PFSK-1 (cell line): ENCODE measurements at regions not wholly inside any gene's neighbourhood (a gene's known extent, or its start where the extent isn't known, plus 50 kb on each side); places are given as distances from the start of the nearest gene placed in this dataset.

Experiments
- FOXP2 ChIP-seq: optimal IDR thresholded peaks from 2 replicates; pipeline ENCODE3; 2011; ENCODE audit warnings: borderline replicate concordance, control low read depth, inconsistent platforms; ENCODE audit not compliant: insufficient read depth; ENCODE audit errors: extremely low read length, extremely low read depth
- POLR2AphosphoS5 ChIP-seq: IDR thresholded peaks from 2 replicates; pipeline ENCODE4 v1.6.1; 2012; ENCODE audit warnings: low read depth, mild to moderate bottlenecking, control low read depth, low read length, moderate library complexity
- SIN3A ChIP-seq: IDR thresholded peaks from 2 replicates; pipeline ENCODE4 v1.6.1; 2012; ENCODE audit warnings: mild to moderate bottlenecking, low read length, moderate library complexity, borderline replicate concordance; ENCODE audit not compliant: insufficient read depth
- TAF1 ChIP-seq: IDR thresholded peaks from 2 replicates; pipeline ENCODE4 v1.6.1; 2012; ENCODE audit warnings: low read length, control low read depth, borderline replicate concordance; ENCODE audit not compliant: insufficient read depth
- TF ChIP-seq, protein P1 (sequence below), 2 experiments: IDR thresholded peaks; 2 replicates each; pipeline versions ENCODE4 v1.6.1 to v1.8.0; 2011 to 2012; ENCODE audit warnings: low read depth in 2 of 2, low read length in 2 of 2, control low read depth in 1 of 2, inconsistent platforms in 1 of 2, mild to moderate bottlenecking in 1 of 2, moderate library complexity in 1 of 2; ENCODE audit not compliant: insufficient read depth in 1 of 2

DNA sequence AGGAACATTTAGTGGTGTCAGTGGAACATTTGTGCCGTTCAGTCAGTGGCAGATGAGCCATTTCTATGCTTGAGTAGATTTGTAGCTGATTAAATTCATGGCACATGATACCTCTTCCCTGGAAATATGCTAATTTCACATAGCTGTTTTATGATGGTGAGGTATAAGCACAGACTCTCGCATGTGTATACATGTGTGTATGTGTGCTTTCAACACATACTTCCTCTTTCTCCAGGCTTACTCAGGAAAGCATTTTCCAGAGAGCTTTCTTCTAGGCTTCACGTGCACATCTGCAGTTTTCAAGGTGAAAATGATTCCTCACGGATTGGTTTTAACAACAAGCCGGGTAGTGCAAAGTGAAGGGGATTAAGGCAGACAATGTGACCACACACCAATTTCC lies 396.5 kb downstream of the HDGFL1 start:
- no peak for TF ChIP-seq POLR2AphosphoS5
- no peak for TF ChIP-seq TAF1
- TF ChIP-seq, protein P1, sequence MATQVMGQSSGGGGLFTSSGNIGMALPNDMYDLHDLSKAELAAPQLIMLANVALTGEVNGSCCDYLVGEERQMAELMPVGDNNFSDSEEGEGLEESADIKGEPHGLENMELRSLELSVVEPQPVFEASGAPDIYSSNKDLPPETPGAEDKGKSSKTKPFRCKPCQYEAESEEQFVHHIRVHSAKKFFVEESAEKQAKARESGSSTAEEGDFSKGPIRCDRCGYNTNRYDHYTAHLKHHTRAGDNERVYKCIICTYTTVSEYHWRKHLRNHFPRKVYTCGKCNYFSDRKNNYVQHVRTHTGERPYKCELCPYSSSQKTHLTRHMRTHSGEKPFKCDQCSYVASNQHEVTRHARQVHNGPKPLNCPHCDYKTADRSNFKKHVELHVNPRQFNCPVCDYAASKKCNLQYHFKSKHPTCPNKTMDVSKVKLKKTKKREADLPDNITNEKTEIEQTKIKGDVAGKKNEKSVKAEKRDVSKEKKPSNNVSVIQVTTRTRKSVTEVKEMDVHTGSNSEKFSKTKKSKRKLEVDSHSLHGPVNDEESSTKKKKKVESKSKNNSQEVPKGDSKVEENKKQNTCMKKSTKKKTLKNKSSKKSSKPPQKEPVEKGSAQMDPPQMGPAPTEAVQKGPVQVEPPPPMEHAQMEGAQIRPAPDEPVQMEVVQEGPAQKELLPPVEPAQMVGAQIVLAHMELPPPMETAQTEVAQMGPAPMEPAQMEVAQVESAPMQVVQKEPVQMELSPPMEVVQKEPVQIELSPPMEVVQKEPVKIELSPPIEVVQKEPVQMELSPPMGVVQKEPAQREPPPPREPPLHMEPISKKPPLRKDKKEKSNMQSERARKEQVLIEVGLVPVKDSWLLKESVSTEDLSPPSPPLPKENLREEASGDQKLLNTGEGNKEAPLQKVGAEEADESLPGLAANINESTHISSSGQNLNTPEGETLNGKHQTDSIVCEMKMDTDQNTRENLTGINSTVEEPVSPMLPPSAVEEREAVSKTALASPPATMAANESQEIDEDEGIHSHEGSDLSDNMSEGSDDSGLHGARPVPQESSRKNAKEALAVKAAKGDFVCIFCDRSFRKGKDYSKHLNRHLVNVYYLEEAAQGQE (IDR thresholded peaks at IDR 0.05; ENCODE audit: insufficient read depth in 1 of 2, low read depth in 2 of 2, low read length in 2 of 2): no peak
- TF ChIP-seq FOXP2: no peak

DNA sequence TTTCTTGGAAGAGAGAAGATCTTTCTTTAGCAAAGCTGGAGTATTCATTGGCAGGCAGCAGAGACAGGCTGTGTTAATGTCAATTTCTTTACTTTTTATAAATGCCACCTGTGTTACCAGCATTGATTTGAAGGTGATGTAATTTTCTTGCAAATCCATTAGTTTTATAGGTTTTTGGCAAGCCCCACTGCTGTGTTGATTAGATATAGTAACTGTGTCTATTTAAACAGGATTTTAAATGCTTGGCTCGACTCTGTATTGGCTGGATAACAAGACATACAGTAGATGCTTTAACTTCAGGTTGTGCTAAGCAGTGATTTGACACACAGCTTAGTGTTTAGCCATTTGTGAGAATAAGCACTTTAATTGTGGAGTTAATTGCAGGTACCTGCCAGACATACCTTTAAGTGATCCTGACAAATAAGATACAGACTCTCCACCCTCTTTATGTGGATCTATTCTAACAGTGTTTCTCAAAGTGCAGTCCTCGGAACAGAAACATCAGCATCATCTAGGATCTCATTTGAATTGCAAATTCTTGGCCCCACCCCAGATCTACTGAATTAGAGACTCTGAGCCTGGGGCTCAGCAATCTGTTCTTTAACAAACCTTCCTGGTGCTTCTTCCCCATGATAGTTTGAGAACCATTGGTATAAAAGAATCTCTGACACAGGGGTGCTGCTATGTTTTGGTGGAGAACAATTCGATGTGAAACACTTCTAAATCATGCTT lies 397.5 kb downstream of the HDGFL1 start:
- no peak for TF ChIP-seq POLR2AphosphoS5
- no peak for TF ChIP-seq SIN3A
- TF ChIP-seq FOXP2: no peak
- TF ChIP-seq TAF1: no peak
- TF ChIP-seq, protein P1 (IDR thresholded peaks at IDR 0.05; ENCODE audit: insufficient read depth in 1 of 2, low read depth in 2 of 2, low read length in 2 of 2): no peak

DNA sequence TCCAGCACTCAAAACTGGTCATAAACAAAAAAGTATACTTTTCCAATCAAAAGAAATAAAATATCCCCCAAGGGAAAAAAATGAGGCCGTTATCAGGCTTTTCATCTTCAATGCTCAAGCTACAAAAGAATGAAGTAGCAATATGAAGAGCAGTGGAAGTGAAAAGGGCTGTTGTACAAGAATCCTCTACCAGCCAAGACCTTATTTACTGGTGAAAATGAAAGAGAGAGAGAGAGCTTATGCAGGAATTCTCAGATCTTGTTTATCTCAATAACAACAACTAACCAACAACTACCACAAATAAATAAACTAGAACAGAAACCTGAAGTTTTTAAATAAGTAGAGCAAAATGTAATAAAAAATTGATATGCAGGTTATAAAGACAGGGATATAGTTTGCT lies 400.6 kb downstream of the HDGFL1 start:
- no peak for TF ChIP-seq POLR2AphosphoS5
- TF ChIP-seq, protein P1 (IDR thresholded peaks at IDR 0.05; ENCODE audit: insufficient read depth in 1 of 2, low read depth in 2 of 2, low read length in 2 of 2): no peak

DNA sequence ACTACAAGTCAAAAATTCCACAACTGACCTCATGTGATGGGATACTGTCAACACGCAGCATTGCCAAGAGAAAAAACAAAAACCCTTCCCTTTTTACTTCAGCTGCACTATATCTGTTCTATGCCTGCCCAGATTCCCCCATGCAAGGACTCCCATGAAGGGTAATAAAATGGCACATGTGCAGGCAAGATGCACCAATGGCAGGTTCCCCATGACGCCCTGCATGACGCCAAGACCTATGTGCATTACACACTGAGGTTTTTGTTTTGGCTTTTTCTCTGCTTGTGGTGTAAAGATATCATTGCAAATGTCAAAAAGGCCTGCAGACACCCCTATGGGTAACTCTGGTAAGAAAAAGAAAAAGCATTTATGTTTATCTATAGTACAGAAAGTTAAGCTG lies 403.4 kb downstream of the HDGFL1 start:
- no peak for TF ChIP-seq SIN3A
- TF ChIP-seq, protein P1 (IDR thresholded peaks at IDR 0.05; ENCODE audit: insufficient read depth in 1 of 2, low read depth in 2 of 2, low read length in 2 of 2): no peak
- no peak for TF ChIP-seq TAF1
- no peak for TF ChIP-seq FOXP2
- TF ChIP-seq POLR2AphosphoS5: no peak

- no peak for TF ChIP-seq SIN3A
- no peak for TF ChIP-seq FOXP2
- TF ChIP-seq POLR2AphosphoS5: no peak
- TF ChIP-seq TAF1: no peak
- TF ChIP-seq, protein P1 (IDR thresholded peaks at IDR 0.05; ENCODE audit: insufficient read depth in 1 of 2, low read depth in 2 of 2, low read length in 2 of 2): no peak
Measured at GRCh38 chr6:22975079-22975478, 405.7 kb downstream of the HDGFL1 start.
